A204.1 (cell line): ENCODE measurements at regions not wholly inside any gene's neighbourhood (a gene's known extent, or its start where the extent isn't known, plus 50 kb on each side); places are given as distances from the start of the nearest gene placed in this dataset.

ENCODE experiments used
- FAIRE-seq: peaks from 2 replicates; lab custom pipeline; 2012; peaks lifted over from hg19 to GRCh38; lab: Jason Lieb, UNC

- no peak for FAIRE-seq
These were observed 409.2 kb upstream of the FGF13 start for GRCh38 chrX:139120760-139121159.

DNA sequence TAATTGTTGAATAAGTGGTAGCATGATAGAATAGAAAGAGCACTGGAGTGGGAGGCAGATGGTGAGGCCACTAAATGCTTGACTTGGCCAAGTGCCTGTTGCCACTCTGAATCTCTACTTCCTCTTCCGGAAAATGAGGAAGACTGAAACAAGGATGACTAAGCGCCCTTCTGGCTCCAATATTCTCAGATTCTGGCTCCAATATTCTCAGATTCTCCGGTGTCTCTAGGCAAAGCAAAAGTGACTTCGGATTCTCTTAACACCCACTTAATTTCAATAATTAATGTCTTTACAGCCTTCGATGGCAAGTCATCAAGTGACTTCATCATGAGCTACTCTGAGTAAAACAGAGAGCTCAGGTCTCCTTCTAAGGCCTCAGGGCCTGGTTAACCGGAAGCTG is 402.2 kb upstream of the FGF13 start:
- FAIRE-seq: no peak

- FAIRE-seq: no peak
These were observed 400.9 kb upstream of the FGF13 start for GRCh38 chrX:139112432-139112831.

DNA sequence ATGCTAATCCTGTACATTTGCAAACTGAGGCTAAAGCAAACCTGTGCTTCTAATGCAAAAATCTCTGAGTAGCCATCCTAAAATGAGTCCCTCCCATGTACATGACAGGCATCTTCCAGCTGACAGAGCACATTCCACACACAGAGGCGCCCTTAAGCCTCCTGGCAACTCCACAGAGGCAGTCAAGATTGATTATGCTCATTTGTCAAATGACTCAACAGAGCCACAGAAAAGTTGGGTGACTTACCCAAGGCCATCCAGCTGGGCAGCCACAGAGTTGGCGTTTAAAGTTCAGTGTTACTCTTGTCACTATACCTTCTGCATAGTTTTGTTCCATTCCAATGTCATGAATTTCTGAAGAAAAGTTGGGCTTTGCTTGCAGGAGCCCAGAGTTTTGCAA is 394.6 kb upstream of the FGF13 start:
- no peak for FAIRE-seq

DNA sequence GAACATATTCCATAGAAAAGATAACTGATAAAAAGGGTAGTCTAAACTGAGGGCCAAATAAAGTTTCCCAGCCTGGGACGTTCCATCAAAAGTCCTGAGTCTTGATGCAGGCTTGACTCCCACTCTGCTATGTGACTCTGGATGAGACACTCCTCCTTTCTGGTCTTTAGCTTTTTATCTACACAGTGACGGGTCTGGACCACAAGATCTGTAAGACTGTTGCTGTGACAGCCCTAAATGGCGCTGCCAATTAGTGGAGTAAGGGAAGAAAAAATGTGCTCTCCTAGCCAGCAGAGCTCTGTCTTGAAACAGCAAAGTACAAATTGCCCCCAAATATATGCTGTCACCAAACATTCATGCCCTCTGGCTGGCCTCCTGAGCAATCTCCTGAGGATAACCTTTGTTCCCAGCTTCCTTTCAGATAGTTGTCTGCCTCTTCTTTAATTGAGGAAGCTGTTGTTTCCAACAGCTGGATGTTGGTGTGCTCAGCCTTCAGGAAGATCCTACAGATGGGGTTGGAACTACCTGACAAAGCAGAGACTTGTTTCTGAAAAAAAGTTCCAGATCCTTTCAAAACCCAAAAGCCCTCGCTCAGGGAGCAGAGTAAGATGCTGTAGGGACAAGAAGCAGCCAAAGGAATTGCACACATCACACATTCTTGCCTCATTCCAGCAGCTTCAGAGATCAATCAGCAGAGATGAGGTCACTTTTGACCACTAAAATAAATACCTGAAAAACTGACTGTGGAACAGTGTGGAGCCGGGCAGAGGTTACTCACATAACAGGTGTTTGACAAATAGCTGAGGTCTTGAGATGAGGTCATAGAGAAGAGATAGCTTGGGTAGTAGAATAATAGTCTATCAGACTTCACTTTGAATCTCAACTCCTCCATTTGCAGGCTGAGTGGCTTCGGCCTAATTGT is 383.4 kb upstream of the FGF13 start:
- no peak for FAIRE-seq

- no peak for FAIRE-seq
These were observed 381.7 kb upstream of the FGF13 start for GRCh38 chrX:139093201-139093600.

- FAIRE-seq: no peak
These were observed 380.4 kb upstream of the FGF13 start for GRCh38 chrX:139091878-139092277.

GRCh38 chrX:139091066-139091465 is 379.5 kb upstream of the FGF13 start:
- FAIRE-seq: no peak

DNA sequence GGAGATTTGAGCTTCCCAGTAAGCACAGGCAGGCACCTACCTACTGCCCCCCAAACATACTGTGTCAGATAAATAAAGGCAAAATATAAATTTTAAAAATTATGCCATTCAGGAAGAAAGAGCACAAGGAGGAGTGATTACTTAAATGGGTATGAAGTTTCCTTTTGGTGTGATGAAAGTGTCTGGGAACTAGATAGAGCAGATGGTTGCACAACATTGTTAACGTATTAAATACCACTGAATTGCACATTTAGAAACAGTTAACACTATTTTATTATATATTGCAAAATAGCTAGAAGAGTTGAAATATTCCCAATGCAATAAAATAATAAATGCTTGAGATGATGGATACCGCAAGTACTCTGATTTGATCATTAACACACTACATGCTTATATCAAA is 374.7 kb upstream of the FGF13 start:
- FAIRE-seq: no peak

DNA sequence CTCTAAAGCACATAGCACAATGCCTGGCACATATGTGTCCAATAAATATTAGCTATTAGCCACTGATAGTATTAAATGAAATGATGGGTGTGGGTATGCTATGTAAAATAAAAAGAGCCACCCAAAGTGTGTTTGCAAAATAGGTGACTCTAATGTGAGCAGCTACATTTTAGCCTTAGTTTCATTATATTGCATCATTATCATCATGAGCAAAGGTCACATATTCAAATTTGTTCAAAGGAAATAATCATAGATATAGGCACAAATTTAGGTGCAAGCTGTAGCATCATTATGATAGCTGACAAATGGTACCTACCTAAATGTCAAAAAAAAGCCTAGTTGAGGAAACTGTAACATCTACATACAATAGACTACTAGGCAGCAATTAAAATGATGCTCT is 373.9 kb upstream of the FGF13 start:
- FAIRE-seq: no peak

DNA sequence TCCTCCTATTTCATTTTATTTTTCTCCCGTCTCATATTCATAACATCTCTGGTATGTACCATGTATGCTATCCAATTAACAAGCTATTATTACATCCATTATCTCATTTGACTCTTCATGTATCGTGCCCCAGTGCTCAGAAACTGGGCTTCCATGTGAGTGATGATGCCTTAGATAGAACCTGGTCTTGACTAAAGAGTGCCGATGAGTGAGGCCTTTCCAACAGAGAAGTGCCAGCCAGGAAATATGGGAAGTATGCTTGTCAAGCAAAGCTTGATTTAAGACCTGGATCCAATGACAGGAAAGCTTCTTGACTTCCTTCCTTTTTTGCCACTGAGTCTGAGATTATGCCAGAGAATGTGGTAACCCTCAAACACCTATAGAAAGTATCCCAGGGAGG is 371.7 kb upstream of the FGF13 start:
- no peak for FAIRE-seq

- no peak for FAIRE-seq
These were observed 370.4 kb upstream of the FGF13 start for GRCh38 chrX:139081965-139082364.

GRCh38 chrX:139079789-139080188 is 368.3 kb upstream of the FGF13 start:
- no peak for FAIRE-seq

GRCh38 chrX:139078761-139079280 is 367.3 kb upstream of the FGF13 start:
- FAIRE-seq: no peak

GRCh38 chrX:139078342-139078741 is 366.8 kb upstream of the FGF13 start:
- FAIRE-seq: no peak

- no peak for FAIRE-seq
These were observed 366.0 kb upstream of the FGF13 start for GRCh38 chrX:139077281-139078250.

GRCh38 chrX:139063364-139063763 is 351.8 kb upstream of the FGF13 start:
- FAIRE-seq: no peak

DNA sequence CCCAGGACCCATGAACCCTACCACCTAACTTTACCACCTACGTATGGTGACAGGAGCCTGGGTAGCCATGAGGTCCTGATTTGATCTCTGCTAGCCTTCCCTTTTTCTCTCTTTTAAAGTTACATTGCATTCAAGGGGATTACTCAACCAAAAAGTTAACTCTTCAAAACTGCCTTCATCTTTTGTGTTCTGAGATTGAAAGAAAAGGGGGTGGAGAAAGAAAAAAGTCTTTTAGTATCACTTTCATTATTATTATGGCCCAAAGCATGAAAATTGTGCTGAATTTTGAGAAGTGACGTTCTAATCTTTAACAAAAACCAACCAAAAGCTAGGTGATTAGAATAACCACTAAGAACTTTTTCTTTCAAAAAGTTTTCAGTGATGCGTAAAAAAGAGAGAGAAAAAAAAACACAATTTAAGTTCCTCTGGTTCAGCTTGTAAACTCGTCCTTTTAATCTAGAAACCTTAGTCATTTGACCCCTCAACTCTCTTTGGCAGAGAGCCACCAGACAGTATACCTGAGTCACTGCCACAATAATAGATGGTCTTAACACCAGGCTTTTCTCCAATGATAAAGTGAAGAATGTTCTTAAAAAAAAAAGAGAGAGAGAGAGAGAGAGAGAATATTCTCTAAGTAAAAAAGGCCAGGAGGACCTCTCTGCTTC is 347.4 kb upstream of the FGF13 start:
- FAIRE-seq: no peak

- FAIRE-seq: no peak
These were observed 340.9 kb upstream of the FGF13 start for GRCh38 chrX:139052461-139052860.

- no peak for FAIRE-seq
These were observed 337.9 kb upstream of the FGF13 start for GRCh38 chrX:139049465-139049864.

DNA sequence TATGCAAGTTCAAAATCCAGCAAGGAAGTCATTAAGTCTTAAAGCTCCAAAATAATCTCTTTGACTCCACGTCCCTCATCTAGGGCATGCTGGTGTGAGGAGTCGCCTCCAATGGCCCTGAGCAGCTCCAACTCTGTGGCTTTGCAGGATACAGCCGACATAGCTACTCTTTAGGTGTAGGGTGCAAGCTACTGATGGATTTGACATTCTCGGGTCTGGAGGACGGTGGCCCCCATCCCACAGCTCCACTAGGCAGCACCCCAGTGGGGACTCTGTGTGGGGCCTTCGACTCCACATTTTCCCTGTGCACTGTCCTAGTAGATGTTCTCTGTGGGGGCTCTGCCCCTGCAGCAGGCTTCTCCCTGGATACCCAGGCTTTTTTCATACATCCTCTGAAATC is 333.2 kb upstream of the FGF13 start:
- no peak for FAIRE-seq

- FAIRE-seq: no peak
These were observed 327.5 kb upstream of the FGF13 start for GRCh38 chrX:139039041-139039440.
